Adrenal gland (tissue), 9 donors: ENCODE measurements at regions not wholly inside any gene's neighbourhood (a gene's known extent, or its start where the extent isn't known, plus 50 kb on each side); places are given as distances from the start of the nearest gene placed in this dataset.

Source experiments
- DNase-seq, 7 donors: peaks; one replicate each; pipeline ENCODE4 v3.0.0-alpha.2; 2019 to 2020
- H3K27ac ChIP-seq, 5 donors: fragments of 200-600 bp; sonication (generic) in 4 of 5; 1 replicate in 3 of 5; 2 replicates in 2 of 5; pipeline versions ENCODE4 v1.5.1 to v1.8.0; 2016 to 2020; ENCODE audit warnings: mild to moderate bottlenecking in 1 of 5
- H3K27me3 ChIP-seq: fragments of 200-600 bp; 2 replicates; pipeline ENCODE4 v1.8.0; 2021
- H3K36me3 ChIP-seq, 2 donors: fragments of 200-600 bp; replicated peaks in 1 of 2; 1 replicate in 1 of 2; 2 replicates in 1 of 2; pipeline versions ENCODE4 v1.5.1 to v1.8.0; 2018 to 2022
- H3K4me1 ChIP-seq, 2 donors: fragments of 200-600 bp; replicated peaks in 1 of 2; 1 replicate in 1 of 2; 2 replicates in 1 of 2; pipeline versions ENCODE4 v1.5.1 to v1.8.0; 2018 to 2021
- H3K4me3 ChIP-seq, 4 donors: fragments of 200-600 bp; sonication (generic) in 3 of 4; one replicate each; pipeline ENCODE4 v1.5.1; 2016 to 2018
- H3K9me3 ChIP-seq, 3 donors: fragments of 200-600 bp; sonication (generic) in 1 of 3; replicated peaks in 1 of 3; 1 replicate in 2 of 3; 2 replicates in 1 of 3; pipeline versions ENCODE4 v1.5.1 to v1.8.0; 2016 to 2021
- POLR2A ChIP-seq, 2 donors: fragments of 450-650 bp; IDR thresholded peaks; one replicate each; pipeline ENCODE4 v1.6.1; 2017; ENCODE audit warnings: antibody characterized with exemption in 2 of 2, mild to moderate bottlenecking in 2 of 2, moderate library complexity in 1 of 2
- WGBS, 4 donors: extraction: QIAGEN DNeasy Blood & Tissue Kit in 2 of 4; methylation state at CpG; one replicate each; pipeline versions ENCODE4 v1.1.5 to v1.1.7; 2013 to 2017; 5-methylcytosine and 5-hydroxymethylcytosine counted together
- intact Hi-C, 2 donors: fragments of 100-400 bp; cut with DNase I; formaldehyde crosslinking; loops; one replicate each; pipeline versions ENCODE4 v1.14.1 to v1.15.0; 2022 to 2023
- TF ChIP-seq, protein P1 (sequence below), 6 experiments: fragments of 450-650 bp in 4 of 6; fragments of 200-600 bp in 2 of 6; sonication (generic) in 1 of 6; IDR thresholded peaks; 1 replicate in 5 of 6; 2 replicates in 1 of 6; pipeline versions ENCODE4 v1.5.1 to v1.8.0; 2016 to 2021; ENCODE audit warnings: antibody characterized with exemption in 6 of 6, mild to moderate bottlenecking in 2 of 6, moderate library complexity in 1 of 6
- donor health status: healthy with polysubstance abuse.
- donor health status: Bipolar disorder and iron deficiency.
- donor health status: DM: yes; HTN: yes; CAD: no.
- donor health status: DM: no; HTN: no; CAD: no.
- donor health status: DM: no; HTN: no; CAD: no.

DNA sequence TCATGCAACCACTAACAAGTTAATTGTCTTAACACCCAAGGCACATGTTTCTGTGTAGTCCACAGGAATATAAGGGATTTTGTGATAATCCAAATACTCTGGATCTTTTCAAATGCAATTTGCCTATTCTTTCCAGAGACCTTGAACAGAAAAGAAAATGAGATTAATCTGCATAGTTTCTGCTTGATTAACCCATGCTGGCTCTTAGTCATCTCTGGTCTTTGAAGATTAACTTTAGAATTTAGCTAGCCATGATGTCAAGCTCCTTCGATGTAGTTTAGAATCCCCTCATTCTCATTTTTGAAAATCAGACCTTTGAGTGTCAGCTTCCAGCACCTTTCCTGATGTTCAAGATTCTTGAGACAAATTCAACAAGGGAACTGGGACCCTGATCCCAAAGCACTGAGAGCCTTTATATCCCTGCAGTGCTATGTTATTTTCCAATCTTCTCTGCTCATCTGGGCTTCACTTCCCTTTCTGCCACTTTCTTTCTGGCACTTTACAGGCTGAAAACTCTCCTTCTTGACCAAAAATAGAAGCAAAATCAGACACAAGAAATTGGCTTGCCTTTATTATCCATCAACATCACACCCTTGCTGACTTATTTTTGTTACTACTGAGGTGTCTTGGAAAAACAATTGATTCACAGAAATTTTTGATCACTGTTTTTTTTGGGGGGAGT lies 155.5 kb downstream of the PALM2AKAP2 start:
- Histone ChIP-seq H3K4me1 (peaks cover 0 to 9% of the 10 kb centered on the region in 2 donors), H3K27ac (no peak overlapping the region), H3K36me3 (no peaks in the 10 kb centered on the region), H3K4me3 (no peak overlapping the region), H3K9me3 (no peaks in the 10 kb centered on the region), H3K27me3 (no peaks in the 10 kb centered on the region)
- intact Hi-C loops, result no loop called here
- 47 to 79% (median 65%) methylated on average over 1 of the region's 1 CpG for WGBS, 4 donors
- TF ChIP-seq, protein P1, sequence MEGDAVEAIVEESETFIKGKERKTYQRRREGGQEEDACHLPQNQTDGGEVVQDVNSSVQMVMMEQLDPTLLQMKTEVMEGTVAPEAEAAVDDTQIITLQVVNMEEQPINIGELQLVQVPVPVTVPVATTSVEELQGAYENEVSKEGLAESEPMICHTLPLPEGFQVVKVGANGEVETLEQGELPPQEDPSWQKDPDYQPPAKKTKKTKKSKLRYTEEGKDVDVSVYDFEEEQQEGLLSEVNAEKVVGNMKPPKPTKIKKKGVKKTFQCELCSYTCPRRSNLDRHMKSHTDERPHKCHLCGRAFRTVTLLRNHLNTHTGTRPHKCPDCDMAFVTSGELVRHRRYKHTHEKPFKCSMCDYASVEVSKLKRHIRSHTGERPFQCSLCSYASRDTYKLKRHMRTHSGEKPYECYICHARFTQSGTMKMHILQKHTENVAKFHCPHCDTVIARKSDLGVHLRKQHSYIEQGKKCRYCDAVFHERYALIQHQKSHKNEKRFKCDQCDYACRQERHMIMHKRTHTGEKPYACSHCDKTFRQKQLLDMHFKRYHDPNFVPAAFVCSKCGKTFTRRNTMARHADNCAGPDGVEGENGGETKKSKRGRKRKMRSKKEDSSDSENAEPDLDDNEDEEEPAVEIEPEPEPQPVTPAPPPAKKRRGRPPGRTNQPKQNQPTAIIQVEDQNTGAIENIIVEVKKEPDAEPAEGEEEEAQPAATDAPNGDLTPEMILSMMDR (IDR thresholded peaks at IDR 0.05), result no peak
- no peak for TF ChIP-seq POLR2A (IDR thresholded peaks at IDR 0.05)
- no peak for DNase-seq

DNA sequence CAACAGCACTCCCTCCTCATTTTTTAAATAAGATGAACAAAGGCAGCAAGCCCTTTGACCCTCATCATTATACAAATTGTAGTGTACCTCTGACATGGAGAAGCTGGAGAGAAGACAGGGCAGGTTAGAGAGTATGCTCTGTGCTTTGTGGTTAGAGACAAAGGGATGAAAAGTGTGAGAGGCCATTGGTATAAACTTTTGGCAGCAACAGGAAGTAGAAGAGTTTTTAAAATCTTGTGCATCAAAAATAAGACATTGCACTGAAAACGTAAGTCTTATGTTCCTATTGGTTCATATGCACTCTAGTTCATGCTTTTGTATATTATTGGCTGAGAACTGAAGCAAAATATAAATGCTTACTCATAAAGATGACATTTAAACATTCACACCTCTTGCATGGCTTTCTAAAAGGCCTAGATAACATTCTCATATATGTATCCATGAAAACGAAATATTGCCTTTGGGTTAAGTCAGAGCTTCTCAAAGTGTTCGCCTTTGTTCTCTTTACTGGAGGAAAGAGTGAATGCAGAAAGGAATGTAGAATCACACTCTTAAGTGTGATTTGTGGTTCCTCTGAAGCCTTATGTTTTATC lies 158.0 kb downstream of the PALM2AKAP2 start:
- Histone ChIP-seq H3K27ac (no peak overlapping the region), H3K4me3 (no peak overlapping the region), H3K4me1 (peaks cover 0 to 9% of the 10 kb centered on the region in 2 donors), H3K9me3 (no peaks in the 10 kb centered on the region), H3K27me3 (no peaks in the 10 kb centered on the region), H3K36me3 (no peaks in the 10 kb centered on the region)
- intact Hi-C loops, result no loop called here
- TF ChIP-seq, protein P1 (IDR thresholded peaks at IDR 0.05), result no peak
- TF ChIP-seq POLR2A (IDR thresholded peaks at IDR 0.05), result no peak
- 74 to 88% (median 84%) methylated on average over 3 of the region's 3 CpGs for WGBS, 4 donors
- DNase-seq, result no peak

DNA sequence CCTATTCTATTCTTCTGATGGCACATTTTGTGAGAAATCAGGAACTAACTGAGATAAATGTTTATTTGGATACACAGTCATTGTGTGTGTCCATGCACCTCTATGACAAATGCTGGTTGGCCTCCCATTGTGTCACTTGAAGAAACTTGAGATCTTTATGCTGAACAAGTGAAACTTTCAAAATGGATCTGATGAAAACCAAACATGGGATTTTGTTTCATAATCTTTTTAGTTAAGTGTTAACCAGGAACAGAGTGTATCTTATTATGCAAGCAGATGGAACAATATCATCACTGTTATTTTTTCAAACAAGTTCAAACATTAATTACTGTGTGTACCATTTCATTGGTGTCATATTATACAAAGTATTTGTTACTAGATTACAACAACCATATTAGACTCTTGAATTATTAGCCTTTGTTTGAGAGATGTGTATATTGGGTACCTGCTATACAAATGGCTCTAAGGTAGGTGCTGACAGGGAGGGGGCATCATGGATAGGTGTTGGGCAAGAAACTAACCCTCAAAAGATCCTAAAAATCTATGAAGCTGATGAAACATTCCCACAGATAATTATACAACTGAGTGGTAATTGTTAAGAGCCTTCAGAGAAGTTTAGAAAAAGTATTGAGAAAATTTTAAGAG lies 159.8 kb downstream of the PALM2AKAP2 start:
- intact Hi-C loops, result no loop called here
- Histone ChIP-seq H3K9me3 (no peaks in the 10 kb centered on the region), H3K27ac (no peak overlapping the region), H3K4me1 (peaks cover 0 to 9% of the 10 kb centered on the region in 2 donors), H3K4me3 (no peak overlapping the region), H3K36me3 (no peaks in the 10 kb centered on the region), H3K27me3 (no peaks in the 10 kb centered on the region)
- TF ChIP-seq, protein P1 (IDR thresholded peaks at IDR 0.05), result no peak
- DNase-seq, result no peak

DNA sequence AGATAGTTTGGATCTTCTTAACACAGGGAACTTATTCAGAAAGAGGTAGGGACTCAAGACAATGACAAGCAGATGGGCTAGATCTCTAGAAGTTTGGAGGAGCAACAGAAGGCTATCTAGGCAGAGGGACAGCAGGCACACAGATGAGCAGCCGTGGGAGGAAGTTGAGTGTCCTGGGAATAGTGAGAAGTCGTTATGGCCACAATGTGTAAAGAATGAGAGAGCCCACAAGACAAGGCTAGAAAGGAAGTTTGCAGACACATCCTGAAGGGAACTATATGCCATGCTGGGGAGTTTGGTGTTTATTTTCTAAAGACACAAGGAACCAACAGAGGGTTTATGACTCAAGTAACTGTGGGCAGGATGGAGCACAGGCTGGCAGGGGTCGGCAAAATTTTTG lies 160.6 kb downstream of the PALM2AKAP2 start:
- intact Hi-C loops, result no loop called here
- no peak for DNase-seq
- peaks cover 0 to 2% of the 10 kb centered on the region in 2 donors for H3K4me1 ChIP-seq
- no peak overlapping the region for H3K4me3 ChIP-seq
- H3K9me3 ChIP-seq, result no peaks in the 10 kb centered on the region
- TF ChIP-seq, protein P1 (IDR thresholded peaks at IDR 0.05), result no peak
- TF ChIP-seq POLR2A (IDR thresholded peaks at IDR 0.05), result no peak
- no peaks in the 10 kb centered on the region for H3K36me3 ChIP-seq
- no peaks in the 10 kb centered on the region for H3K27me3 ChIP-seq
- WGBS, 4 donors, result 60 to 74% (median 68%) methylated on average over 3 of the region's 3 CpGs
- no peak overlapping the region for H3K27ac ChIP-seq
